ENCODE measurements at regions not wholly inside any gene's neighbourhood (a gene's known extent, or its start where the extent isn't known, plus 50 kb on each side); places are given as distances from the start of the nearest gene placed in this dataset.
"Not testable (repeated sequence)": the region's sequence is repeated elsewhere in the genome, so short reads cannot be mapped to it uniquely, and the experiment has no call there.

- TF ChIP-seq CTCF (IDR thresholded peaks at IDR 0.05; ENCODE audit: low read depth, low read length); EZH2phosphoT487 (IDR thresholded peaks at IDR 0.05; ENCODE audit: low read depth): not testable (repeated sequence)
Measured at GRCh38 chrY:5896688-5897087, 349.3 kb upstream of the TSPY2 start.
